ENCODE measurements at regions not wholly inside any gene's neighbourhood (a gene's known extent, or its start where the extent isn't known, plus 50 kb on each side); places are given as distances from the start of the nearest gene placed in this dataset.

DNA sequence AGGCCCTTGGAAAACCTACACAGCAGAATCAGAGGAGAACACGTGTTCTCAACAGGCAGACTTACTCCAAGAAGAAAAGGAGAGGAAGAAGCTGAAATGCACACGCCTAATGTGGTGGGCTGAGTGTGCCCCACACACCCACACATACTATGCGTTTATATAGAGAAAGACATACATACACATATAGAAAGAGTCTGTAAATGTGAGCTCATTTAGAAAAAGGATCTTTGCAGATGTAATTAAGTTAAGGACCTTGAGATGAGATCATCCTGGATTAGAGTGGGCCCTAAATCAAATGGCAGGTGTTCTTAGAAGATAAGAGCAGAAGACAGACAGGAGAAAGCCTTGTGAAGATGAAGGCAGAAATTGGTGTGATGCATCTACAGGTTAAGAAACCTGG is 87.2 kb upstream of the KLF3 start:
- no peaks in the 10 kb centered on the region for H3K9me3 ChIP-seq
- intact Hi-C loops (cut with DNase I) = no loop called here
- H3K4me1 ChIP-seq = no peaks in the 10 kb centered on the region
- ATAC-seq = no peak
- no peaks in the 10 kb centered on the region for H3K27me3 ChIP-seq
- TF ChIP-seq, protein P1, sequence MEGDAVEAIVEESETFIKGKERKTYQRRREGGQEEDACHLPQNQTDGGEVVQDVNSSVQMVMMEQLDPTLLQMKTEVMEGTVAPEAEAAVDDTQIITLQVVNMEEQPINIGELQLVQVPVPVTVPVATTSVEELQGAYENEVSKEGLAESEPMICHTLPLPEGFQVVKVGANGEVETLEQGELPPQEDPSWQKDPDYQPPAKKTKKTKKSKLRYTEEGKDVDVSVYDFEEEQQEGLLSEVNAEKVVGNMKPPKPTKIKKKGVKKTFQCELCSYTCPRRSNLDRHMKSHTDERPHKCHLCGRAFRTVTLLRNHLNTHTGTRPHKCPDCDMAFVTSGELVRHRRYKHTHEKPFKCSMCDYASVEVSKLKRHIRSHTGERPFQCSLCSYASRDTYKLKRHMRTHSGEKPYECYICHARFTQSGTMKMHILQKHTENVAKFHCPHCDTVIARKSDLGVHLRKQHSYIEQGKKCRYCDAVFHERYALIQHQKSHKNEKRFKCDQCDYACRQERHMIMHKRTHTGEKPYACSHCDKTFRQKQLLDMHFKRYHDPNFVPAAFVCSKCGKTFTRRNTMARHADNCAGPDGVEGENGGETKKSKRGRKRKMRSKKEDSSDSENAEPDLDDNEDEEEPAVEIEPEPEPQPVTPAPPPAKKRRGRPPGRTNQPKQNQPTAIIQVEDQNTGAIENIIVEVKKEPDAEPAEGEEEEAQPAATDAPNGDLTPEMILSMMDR (IDR thresholded peaks at IDR 0.05) = no peak
- TF ChIP-seq POLR2A (IDR thresholded peaks at IDR 0.05) = no peak
- H3K4me3 ChIP-seq = no peak overlapping the region
- 77 to 80% methylated on average over 3 of the region's 3 CpGs for WGBS, 2 donors
- H3K27ac ChIP-seq = no peak overlapping the region
- no peaks in the 10 kb centered on the region for H3K36me3 ChIP-seq (replicated peaks in 1 of 2; ENCODE audit: insufficient read depth in 1 of 2, low read depth in 2 of 2)
- DNase-seq = no peak

DNA sequence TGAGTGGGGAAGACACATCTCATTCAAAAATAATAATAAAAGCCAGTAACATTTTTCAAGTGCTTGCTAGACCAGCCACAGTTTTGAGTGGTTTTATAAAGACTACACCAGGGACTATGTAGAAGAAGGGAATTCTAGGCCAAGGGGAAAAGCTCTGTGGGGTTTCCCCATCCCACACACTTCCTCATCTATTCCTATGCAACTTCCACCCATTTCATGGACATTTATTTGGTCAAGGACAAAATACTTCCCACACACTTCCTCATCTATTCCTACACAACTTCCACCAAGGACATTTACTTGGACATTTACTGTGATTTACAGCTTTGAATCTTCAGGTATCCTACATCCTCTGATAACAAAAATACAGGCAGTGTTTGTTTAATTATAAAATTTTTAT is 86.5 kb upstream of the KLF3 start:
- ATAC-seq = no peak
- no peak for DNase-seq
- Histone ChIP-seq H3K27me3 (no peaks in the 10 kb centered on the region), H3K36me3 (replicated peaks in 1 of 2; ENCODE audit: insufficient read depth in 1 of 2, low read depth in 2 of 2) (no peaks in the 10 kb centered on the region), H3K9me3 (no peaks in the 10 kb centered on the region), H3K27ac (no peak overlapping the region), H3K4me3 (no peak overlapping the region), H3K4me1 (no peaks in the 10 kb centered on the region)
- intact Hi-C loops (cut with DNase I) = no loop called here
- TF ChIP-seq, protein P1 (IDR thresholded peaks at IDR 0.05) = no peak
- no peak for TF ChIP-seq POLR2A (IDR thresholded peaks at IDR 0.05)

DNA sequence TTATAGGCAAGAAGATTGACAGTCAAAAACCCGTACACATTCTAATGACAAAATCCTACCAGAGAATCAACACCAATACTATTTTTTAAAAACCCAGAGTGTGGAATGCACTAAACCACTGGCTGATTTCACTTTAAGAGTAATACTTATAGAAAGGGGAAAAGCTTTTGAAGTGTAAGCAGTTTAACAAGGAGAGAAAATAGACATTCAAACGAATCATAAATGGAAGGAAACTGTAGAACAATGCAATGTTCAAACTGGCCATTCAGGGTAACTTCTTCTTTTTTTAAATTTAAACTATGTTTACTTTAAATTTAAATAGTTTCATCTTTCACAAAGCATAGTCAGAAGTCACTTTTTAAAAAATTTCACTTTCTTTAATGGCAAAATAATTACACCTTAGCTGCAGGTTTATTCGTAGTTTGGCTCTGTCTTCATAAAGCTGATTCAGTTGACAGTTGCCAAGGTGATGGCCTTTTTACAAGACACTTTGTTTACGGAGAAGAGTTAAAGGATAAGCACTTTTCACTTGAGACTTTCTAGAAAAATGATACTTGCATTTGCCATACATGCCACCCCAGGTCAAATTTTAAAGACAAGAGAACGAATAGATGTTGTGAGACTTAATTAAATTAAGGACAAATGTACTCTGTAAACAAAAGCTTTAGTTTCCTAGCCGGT is 82.4 kb upstream of the KLF3 start:
- DNase-seq (no peak), ATAC-seq (no peak)
- H3K4me1 ChIP-seq = no peaks in the 10 kb centered on the region
- H3K27ac ChIP-seq = no peak overlapping the region
- H3K9me3 ChIP-seq = no peaks in the 10 kb centered on the region
- TF ChIP-seq, protein P1 (IDR thresholded peaks at IDR 0.05) = no peak
- no peak for TF ChIP-seq POLR2A (IDR thresholded peaks at IDR 0.05)
- H3K27me3 ChIP-seq = no peaks in the 10 kb centered on the region
- intact Hi-C loops (cut with DNase I) = no loop called here
- H3K36me3 ChIP-seq (replicated peaks in 1 of 2; ENCODE audit: insufficient read depth in 1 of 2, low read depth in 2 of 2) = no peaks in the 10 kb centered on the region
- no peak overlapping the region for H3K4me3 ChIP-seq
- whole genome bisulfite sequencing, 2 donors = 50 to 54% methylated on average over 6 of the region's 6 CpGs

DNA sequence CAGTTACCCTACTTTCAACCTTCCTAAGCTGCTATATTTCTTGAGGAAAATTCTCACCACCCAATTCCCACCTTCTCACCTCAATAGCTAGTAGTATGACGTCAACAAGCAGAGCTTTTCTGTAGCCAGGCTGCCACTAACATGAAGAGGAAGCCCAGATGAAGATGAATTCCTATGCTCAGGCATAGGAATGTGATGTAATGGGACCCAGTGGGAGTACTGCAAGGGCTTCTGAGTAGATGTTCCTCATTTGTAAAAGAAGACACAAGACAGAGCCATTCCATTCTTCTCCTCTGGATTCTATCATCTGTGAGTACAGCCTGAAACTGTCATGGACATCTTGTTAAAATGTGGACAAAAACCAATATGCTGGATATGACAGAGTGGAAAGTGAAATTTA is 81.6 kb upstream of the KLF3 start:
- TF ChIP-seq POLR2A (IDR thresholded peaks at IDR 0.05) = no peak
- TF ChIP-seq, protein P1 (IDR thresholded peaks at IDR 0.05) = no peak
- ATAC-seq (peak; percentile 18), DNase-seq (peak in 1 of 4 donors; percentile 16)
- Histone ChIP-seq H3K9me3 (no peaks in the 10 kb centered on the region), H3K36me3 (replicated peaks in 1 of 2; ENCODE audit: insufficient read depth in 1 of 2, low read depth in 2 of 2) (no peaks in the 10 kb centered on the region), H3K4me1 (no peaks in the 10 kb centered on the region), H3K27me3 (no peaks in the 10 kb centered on the region), H3K4me3 (no peak overlapping the region), H3K27ac (no peak overlapping the region)
- WGBS, 2 donors = 65 to 76% methylated on average over 1 of the region's 1 CpG
- intact Hi-C loops (cut with DNase I) = no loop called here

DNA sequence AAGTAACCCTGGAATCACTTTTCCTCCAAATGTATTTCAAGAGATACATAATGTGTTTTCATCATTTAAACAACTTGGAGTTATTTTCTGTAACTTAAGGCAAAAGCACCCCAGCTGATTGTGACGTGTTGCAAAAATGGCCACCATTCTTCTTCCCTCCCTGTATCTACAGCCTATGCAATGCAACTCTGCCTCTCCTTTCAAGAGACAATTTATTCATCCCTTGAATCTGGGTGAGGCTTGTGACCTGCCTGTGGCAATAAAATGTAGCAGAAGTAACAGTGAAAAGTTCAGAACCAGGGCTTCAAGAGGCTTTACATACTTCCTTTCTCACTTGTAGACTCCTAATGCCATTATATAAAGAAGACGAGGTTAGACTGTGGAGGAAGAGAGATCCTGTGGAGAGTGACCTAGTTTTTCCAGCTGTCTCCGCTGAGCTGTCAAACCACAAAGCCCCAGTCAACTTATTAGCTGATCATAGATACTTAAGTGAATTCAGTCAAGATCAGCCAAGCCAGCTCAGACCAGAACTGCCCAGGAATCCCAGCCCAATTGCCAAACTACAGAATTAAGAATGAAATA is 81.0 kb upstream of the KLF3 start:
- TF ChIP-seq, protein P1 (IDR thresholded peaks at IDR 0.05) = no peak
- TF ChIP-seq POLR2A (IDR thresholded peaks at IDR 0.05) = no peak
- Histone ChIP-seq H3K27ac (no peak overlapping the region), H3K36me3 (replicated peaks in 1 of 2; ENCODE audit: insufficient read depth in 1 of 2, low read depth in 2 of 2) (no peaks in the 10 kb centered on the region), H3K27me3 (no peaks in the 10 kb centered on the region), H3K9me3 (no peaks in the 10 kb centered on the region), H3K4me3 (no peak overlapping the region), H3K4me1 (no peaks in the 10 kb centered on the region)
- no peak for ATAC-seq
- intact Hi-C loops (cut with DNase I) = no loop called here
- DNase-seq = peak in 1 of 4 donors; percentile 24
- 73 to 80% methylated on average over 3 of the region's 3 CpGs for WGBS, 2 donors
